ENCODE measurements at regions not wholly inside any gene's neighbourhood (a gene's known extent, or its start where the extent isn't known, plus 50 kb on each side); places are given as distances from the start of the nearest gene placed in this dataset.
"Not testable (repeated sequence)": the region's sequence is repeated elsewhere in the genome, so short reads cannot be mapped to it uniquely, and the experiment has no call there.

GRCh38 chr12:124374567-124374966, 79.7 kb downstream of the RFLNA start:
- H3K4me1 ChIP-seq (ENCODE audit: control insufficient read depth, insufficient read depth, low read length) = peaks cover 52% of the 10 kb centered on the region
- ChIA-PET POLR2A (no interaction called here), CTCF (no interaction called here)
- in situ Hi-C loops (cut with HindIII; ENCODE audit: low pct_unique_long_range_greater_than_20kb, low sequenced_read_pairs) = no loop called here
- intact Hi-C loops (cut with micrococcal nuclease; ENCODE audit: unreplicated experiment) = no loop called here
- no TSS peak for BruUV-seq (replicated peaks)
- H3K27me3 ChIP-seq (ENCODE audit: control insufficient read depth, insufficient read depth, low read length) = no peaks in the 10 kb centered on the region
- H3K36me3 ChIP-seq (ENCODE audit: control insufficient read depth, insufficient read depth, low read length) = peaks cover 7% of the 10 kb centered on the region
- ATAC-seq (no peak), DNase-seq (ENCODE audit: low read depth, low spot score) (no peak)
- no peaks in the 10 kb centered on the region for H3K9me3 ChIP-seq (ENCODE audit: control insufficient read depth, insufficient read depth, low read depth, low read length)
- H3K27ac ChIP-seq (ENCODE audit: low read length) = peak overlapping the region; percentile 66; the same call in 1 of the 2 replicates
- TF ChIP-seq CTCF (IDR thresholded peaks at IDR 0.05) (no peak), SIN3A (IDR thresholded peaks at IDR 0.05; ENCODE audit: borderline replicate concordance, insufficient read depth, low read depth, low read length) (no peak), TCF7L2 (IDR thresholded peaks at IDR 0.05; ENCODE audit: low read depth, low read length) (no peak), POLR2AphosphoS5 (IDR thresholded peaks at IDR 0.05; ENCODE audit: low read depth, low read length) (no peak), REST (IDR thresholded peaks at IDR 0.05; ENCODE audit: insufficient read depth in 1 of 2, low read depth in 2 of 2, low read length in 1 of 2) (no peak)
- H3K4me3 ChIP-seq (ENCODE audit: low read depth in 2 of 2, low read length in 2 of 2) = no peak overlapping the region

GRCh38 chr12:124374147-124374546, 79.3 kb downstream of the RFLNA start:
- TF ChIP-seq CTCF (IDR thresholded peaks at IDR 0.05) (no peak), REST (IDR thresholded peaks at IDR 0.05; ENCODE audit: insufficient read depth in 1 of 2, low read depth in 2 of 2, low read length in 1 of 2) (no peak), SIN3A (IDR thresholded peaks at IDR 0.05; ENCODE audit: borderline replicate concordance, insufficient read depth, low read depth, low read length) (no peak), POLR2AphosphoS5 (IDR thresholded peaks at IDR 0.05; ENCODE audit: low read depth, low read length) (no peak), TCF7L2 (IDR thresholded peaks at IDR 0.05; ENCODE audit: low read depth, low read length) (no peak)
- no TSS peak for BruUV-seq (replicated peaks)
- peaks cover 7% of the 10 kb centered on the region for H3K36me3 ChIP-seq (ENCODE audit: control insufficient read depth, insufficient read depth, low read length)
- H3K4me1 ChIP-seq (ENCODE audit: control insufficient read depth, insufficient read depth, low read length) = peaks cover 54% of the 10 kb centered on the region
- no peak overlapping the region for H3K4me3 ChIP-seq (ENCODE audit: low read depth in 2 of 2, low read length in 2 of 2)
- ChIA-PET CTCF (no interaction called here), POLR2A (no interaction called here)
- peak overlapping the region; percentile 39; the same call in 1 of the 2 replicates for H3K27ac ChIP-seq (ENCODE audit: low read length)
- in situ Hi-C loops (cut with HindIII; ENCODE audit: low pct_unique_long_range_greater_than_20kb, low sequenced_read_pairs) = no loop called here
- no peak for ATAC-seq
- H3K9me3 ChIP-seq (ENCODE audit: control insufficient read depth, insufficient read depth, low read depth, low read length) = no peaks in the 10 kb centered on the region
- DNase-seq (ENCODE audit: low read depth, low spot score) = no peak
- intact Hi-C loops (cut with micrococcal nuclease; ENCODE audit: unreplicated experiment) = no loop called here
- H3K27me3 ChIP-seq (ENCODE audit: control insufficient read depth, insufficient read depth, low read length) = no peaks in the 10 kb centered on the region

- CTCF ChIA-PET; POLR2A ChIA-PET; H3K36me3 ChIP-seq (ENCODE audit: control insufficient read depth, insufficient read depth, low read length); DNase-seq (ENCODE audit: low read depth, low spot score); ATAC-seq; H3K27me3 ChIP-seq (ENCODE audit: control insufficient read depth, insufficient read depth, low read length); H3K4me3 ChIP-seq (ENCODE audit: low read depth in 2 of 2, low read length in 2 of 2); H3K9me3 ChIP-seq (ENCODE audit: control insufficient read depth, insufficient read depth, low read depth, low read length); intact Hi-C loops (cut with micrococcal nuclease; ENCODE audit: unreplicated experiment); in situ Hi-C loops (cut with HindIII; ENCODE audit: low pct_unique_long_range_greater_than_20kb, low sequenced_read_pairs); BruUV-seq (replicated peaks): not testable (repeated sequence)
- Histone ChIP-seq H3K4me1 (ENCODE audit: control insufficient read depth, insufficient read depth, low read length) (peaks cover 58% of the 10 kb centered on the region), H3K27ac (ENCODE audit: low read length) (peak overlapping the region; percentile 39; the same call in 1 of the 2 replicates)
Measured at GRCh38 chr12:124373701-124374100, 78.8 kb downstream of the RFLNA start.

Data from Panc1 (cell line).